Esophagus mucosa (tissue), 1 donor: ENCODE measurements at regions not wholly inside any gene's neighbourhood (a gene's known extent, or its start where the extent isn't known, plus 50 kb on each side); places are given as distances from the start of the nearest gene placed in this dataset.

ENCODE experiments used
- ATAC-seq: fragments of 200-7000 bp; cut with Tn5 transposase; one replicate; pipeline ENCODE4 v1.9.1; 2020
- donor health status: DM: yes; HTN: yes; CAD: no.

DNA sequence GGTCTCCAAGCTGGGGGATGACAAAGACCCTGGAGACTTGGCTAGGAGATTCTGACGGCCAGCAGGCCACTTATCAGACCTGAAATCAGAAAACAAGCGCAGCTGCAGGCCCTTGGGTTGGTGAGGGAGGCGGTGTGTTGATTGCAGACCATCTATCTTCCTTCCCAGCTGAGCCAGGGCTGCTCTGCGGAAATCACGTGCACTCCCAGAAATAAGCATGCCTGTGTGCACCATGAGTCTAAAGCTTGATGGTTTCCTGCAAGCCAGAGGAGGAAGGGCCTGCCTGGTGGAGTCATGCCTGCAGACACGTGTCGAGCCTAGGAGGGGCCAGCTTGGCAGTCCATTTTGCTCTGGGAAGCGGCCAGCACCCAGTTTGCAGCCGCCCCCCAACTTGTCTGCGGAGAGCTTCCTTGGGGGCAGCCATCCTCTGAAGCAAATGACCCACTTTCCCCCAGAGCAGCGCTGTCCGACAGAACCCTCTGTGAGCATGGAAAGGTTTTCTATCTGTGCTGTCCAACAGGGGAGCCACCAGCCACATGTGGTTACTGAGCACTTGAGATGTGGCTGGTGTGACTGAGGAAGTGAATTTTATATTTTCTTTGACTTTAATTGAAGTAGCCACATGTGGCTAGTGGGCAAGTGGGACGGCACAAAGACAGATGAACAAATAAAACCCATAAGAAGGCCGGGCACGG is 175.7 kb upstream of the BCOR start:
- peak; percentile 31 for ATAC-seq

DNA sequence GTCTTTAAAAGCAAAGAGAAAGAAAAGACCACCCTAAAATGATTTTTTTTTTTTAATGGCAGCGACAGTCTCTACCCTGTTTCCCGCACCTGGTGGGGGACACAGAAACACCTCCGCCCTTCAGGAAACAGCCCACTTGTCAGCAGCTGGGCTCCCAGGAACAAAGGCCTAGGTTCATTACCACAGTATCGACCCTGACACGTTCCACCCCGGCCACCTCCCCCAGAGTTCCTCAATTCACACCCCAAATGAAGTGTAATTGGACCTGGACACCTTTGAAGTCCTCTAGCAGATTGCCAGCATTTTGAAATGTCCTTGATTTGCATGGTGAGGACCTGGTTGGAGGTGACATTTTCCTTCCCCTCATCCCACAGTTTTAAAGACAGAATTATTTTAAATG is 175.0 kb upstream of the BCOR start:
- no peak for ATAC-seq

DNA sequence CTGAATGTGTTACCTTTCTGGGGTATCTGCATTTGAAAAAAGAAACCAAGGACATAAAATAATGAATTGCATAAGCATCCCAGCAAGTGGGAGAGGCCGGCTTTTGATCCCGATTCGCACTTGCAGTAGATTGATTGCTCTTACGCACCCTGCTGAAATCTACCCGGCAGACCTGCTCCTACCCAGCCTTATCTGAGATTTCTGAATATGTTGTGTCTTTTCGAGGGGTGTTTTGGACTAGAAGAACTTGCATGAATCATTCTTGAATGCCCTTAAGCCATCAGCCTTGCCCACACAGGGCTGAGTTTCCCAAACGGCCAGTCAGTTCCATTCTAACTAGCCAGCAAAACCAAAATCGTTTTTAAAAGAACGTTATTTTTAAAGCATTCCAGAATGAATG is 174.4 kb upstream of the BCOR start:
- no peak for ATAC-seq

DNA sequence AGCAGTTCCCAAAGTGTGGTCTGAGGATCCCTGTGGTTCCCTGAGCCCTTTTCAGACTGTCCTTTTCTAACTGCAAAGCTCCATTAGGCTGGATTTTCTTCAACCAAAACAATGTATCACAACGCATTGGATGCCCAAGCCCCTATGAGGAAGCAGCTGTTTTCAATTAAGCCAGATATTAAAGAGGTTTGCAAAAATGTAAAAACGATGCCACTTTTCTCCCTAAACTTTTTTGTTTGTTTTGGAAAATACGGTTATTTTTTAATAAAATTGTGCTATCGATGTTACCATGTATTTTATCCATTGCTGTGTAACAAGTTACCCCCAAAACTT is 170.4 kb upstream of the BCOR start:
- no peak for ATAC-seq

DNA sequence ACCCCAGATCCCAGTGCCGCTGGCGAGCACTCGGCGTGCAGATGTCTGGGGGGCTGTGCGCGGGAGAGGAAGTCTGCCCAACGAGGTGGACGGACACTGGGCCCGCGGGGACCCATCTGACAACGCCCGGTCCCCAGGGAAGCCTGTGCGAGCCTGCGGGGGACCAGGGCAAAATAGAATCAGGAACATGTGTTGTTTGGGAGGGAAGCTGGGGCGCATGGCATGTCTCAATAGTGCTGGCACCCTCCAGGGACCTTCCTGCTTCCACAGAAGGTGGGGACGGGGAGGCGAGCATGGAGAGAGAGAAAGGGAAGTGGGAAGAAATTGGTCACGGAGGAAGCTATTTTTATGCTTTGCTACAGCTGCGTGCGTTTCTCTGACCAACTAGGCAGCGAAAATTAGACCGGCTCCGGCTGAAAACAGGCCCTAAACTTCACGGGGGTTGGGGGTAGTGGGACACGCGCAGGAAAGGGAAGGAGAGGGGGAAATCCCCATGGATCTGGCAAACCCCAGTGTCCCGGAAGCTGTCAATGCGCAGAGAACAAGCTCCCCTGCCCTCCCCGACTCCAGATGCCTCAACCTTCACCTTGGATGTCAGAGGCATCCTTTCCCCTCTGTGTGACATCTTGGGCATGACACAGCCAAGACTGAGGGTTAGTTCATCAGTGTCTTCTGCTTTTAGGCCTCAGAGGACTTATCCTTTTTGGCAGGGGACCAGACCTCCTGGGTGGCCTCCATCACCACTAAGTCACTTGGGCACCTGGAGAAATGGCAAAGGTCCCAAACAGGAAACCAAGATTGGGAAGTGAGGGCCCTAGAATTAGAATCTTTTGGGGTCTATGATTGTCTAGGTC is 169.8 kb upstream of the BCOR start:
- ATAC-seq: no peak

DNA sequence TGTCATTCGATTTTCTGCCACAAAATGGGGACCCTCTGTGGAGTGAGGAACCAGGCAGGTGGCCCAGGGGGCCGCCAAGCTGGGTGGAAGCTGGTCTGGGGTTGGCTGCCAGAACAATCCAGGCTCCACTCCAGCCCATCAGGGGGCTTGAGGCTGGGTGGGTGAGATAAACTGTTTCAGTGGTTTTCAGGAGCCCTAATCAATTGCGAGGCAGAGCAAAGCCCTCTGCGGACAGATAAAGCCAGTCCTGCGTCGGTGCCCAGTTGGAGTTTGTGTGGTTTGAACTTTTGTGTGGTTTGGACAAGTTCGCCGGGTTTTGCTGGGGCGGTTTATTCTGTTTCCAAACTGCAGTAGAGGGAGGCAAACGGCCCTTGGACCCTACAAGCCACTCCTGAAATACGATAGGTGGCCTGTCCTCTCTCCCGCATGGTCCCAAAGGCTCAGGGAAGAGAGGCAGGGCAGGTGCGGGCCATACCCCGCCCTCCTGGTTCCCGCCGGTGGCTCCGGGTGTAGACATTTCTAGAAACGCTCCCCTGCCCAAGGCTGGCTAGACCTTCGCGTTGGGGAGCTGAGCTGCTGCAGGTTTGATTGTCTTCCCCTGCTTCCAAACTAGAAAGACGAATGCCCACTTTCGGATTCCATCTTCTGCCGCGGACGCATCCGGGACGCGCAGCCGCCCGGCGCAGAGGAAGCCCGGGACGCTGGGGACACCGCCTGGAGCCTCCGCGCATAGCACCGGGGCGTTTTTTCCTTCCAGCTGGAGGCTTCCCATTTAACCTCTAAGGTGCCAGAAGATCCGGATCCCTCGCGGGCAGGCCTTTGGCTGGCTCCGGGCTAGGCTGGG is 169.0 kb upstream of the BCOR start:
- peak; percentile 79 for ATAC-seq

DNA sequence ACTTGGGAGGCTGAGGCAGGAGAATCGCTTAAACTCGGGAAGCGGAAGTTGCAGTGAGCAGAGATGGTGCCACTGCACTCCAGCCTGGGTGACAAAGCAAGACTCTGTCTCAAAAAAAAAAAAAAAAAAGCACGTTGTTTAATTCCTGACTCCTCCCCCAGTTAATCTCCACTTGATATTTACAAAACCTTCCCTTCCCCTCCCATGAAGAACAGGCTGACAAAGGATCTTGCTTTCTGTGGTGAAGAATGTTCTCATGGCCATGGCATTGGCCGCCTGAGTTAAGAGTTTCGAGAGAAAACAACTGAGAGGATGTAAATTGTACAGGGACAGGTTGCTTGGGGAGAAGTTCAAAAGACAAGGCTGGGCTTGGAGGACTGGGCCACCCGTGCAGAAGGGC is 168.2 kb upstream of the BCOR start:
- no peak for ATAC-seq

DNA sequence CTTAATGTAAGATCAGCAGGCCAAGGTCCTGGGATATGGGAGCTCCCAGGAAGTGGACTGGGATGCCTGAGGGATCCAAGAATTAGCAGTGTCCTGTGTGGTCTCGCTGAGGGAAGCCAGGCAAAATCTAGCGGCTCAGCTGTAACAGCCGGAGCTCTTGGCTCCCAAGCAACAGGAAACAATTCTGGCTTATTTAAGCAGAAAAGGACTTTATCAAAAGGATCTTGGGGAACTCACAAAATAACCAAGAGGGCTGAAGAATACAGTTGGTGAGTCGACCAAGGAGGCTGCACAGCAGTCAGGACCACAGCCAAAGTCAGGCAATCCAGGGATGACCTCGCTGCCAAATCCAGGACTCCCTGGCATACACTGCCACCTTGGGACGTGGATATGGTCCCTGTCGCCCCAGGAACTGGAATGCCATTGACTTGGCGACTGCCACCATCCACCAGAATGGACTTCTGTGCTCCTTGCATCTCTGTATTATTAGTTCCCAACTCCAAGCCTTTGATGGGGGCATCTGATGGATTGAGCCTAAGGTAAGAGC is 165.3 kb upstream of the BCOR start:
- no peak for ATAC-seq

DNA sequence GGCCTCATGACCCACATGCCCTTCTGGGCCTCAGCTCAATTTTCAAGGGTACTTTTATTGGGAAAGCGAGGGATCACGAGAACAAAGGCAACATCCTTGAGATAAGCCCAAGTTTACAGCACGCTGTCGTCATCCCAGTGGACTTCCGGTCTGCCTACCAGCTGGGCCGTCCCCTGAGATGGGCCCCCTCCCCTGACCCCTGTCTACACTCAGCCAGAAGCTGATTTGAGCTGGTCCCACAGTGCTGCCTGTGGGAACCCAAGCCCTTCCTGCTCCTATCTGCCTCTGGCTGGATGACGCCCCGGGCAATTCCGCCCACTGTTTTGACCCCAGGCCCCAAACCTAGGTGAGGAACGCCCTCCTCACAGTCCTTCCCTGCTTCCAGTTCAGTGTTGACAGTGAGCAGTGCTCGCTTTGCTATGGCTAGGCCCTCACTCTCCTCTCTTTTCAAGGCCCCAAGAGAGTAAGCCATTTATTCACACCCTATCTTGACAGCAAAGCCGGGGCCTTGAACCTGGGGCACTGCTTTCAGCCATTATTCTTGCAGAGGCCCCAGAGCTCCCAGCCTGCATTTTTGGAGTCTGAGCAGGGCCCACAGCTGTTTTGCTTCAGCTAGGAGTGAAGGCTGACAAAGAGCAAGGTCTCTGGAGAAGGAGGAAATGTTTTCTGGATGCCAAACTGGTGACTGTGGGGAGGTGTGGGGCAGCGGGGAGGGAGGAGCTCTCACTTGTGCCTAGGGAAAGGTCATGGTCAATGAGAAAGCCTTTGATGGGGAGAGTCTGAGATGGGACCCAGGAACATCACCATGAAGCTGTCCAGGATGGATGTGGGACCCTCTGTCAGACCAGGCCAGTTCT is 164.6 kb upstream of the BCOR start:
- ATAC-seq: peak; percentile 17

DNA sequence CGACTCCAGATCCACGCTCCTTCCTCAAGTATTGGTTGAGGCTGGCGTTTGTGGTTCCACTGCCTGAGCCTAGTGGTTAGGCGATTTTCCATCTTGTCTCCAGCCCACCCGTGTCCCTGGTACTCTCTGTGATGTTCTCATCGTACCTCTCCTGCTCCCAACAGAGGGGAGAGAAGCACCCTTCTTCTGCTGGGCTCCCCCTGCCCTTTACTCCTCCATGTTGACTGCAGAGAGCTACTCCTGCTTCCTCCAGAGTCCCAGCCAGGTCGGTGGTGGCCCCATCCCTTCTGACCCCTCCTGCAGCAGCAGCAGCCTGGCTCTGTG is 164.0 kb upstream of the BCOR start:
- no peak for ATAC-seq

DNA sequence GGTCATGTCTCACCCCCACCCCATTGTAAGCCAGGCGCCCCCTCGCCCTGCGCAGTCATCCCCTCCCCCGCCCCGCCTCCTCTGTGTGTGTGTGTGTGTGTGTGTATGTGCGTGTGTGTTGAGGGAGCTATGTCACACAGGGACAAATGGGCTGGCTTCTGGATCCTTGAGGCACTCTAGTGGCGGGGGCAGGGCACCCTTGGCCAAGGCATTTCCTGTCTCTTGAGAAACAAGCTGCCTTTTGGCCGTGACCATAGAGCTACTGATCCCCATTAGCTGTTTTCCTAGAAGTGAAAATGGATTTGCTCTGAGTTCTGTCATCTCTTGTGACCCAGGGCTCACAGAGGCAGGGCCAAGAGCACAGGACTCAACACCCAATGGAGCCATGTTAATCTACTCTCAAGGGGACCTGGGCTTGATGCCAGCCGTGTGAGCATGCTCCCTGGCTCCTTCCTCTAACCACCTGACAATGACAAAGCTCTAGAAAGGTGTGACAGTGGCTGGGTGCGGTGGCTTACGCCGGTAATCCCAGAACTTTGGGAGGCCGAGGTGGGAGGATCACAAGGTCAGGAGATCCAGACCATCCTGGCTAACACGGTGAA is 162.5 kb upstream of the BCOR start:
- no peak for ATAC-seq

DNA sequence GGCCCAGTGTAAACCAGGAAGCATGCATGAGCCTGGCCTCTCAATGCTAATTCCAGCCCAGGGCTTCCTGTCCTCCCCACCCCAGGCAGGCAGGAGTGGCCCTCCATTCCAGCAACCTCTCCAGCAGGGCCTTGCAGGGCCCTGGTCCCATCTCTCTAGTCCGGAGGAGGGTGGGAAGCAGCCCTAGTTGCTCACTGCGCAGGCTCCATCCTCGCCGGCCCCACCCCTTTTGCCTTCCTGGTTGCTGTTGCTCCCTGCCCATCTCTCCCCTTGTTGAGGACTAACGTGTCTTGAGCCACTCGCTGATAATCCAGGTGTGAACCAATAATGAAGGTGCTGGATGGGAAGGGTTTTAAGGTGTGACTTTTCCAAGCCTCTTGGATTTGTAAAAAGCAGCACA is 161.2 kb upstream of the BCOR start:
- no peak for ATAC-seq

DNA sequence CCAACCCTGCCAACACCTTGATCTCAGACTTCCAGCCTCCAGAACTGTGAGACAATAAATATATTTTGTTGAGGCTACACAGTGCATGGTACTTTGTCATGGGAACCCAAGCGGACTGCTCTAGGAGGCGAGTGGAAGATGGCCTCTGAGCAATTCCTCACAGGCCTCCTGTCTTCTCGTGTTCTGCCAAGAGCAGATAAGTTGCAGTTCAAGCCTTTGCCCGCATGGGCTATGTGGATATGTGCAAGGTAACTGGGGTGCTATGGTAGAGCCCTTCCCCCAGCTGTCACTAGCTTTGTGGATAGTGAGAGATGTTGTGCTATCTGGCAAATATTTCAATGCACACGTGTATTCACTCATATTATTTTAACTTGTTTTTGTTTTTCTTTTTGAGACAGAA is 156.0 kb upstream of the BCOR start:
- no peak for ATAC-seq

DNA sequence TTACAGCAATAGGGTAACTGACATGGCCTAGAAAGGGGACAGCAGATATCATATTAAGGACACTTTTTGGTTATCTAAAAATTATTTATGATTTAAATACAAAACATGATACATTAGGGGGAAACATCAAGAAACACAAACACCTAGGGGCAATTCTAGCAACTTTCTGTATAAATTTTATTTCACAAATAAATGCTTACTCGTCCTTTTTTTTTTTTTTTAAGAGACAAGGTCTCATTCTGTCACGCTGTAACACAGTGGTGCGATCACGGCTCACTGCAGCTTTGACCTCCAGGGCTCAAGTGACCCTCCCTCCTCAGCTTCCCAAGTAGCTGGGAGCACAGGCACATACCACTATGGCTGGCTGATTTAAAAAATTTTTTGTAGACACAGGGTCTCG is 151.8 kb upstream of the BCOR start:
- no peak for ATAC-seq

DNA sequence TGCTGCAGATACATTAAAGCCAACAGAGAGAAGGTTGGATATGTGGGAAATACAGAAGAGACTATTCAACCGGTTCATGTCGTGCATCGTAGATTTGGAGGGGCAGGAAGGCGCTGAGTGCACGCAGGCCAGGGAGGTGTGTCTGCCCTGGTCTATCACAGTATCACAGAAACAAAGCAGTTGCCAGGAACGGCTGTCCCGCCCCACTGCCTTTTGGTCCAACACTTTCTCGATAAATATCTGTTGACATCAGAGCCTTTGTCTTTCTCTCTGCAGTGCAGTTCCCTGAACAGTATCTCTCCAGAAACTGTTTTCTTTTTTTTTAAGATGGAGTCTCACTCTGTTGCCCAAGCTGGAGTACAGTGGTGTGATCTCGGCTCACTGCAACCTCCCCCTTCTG is 151.1 kb upstream of the BCOR start:
- ATAC-seq: no peak

DNA sequence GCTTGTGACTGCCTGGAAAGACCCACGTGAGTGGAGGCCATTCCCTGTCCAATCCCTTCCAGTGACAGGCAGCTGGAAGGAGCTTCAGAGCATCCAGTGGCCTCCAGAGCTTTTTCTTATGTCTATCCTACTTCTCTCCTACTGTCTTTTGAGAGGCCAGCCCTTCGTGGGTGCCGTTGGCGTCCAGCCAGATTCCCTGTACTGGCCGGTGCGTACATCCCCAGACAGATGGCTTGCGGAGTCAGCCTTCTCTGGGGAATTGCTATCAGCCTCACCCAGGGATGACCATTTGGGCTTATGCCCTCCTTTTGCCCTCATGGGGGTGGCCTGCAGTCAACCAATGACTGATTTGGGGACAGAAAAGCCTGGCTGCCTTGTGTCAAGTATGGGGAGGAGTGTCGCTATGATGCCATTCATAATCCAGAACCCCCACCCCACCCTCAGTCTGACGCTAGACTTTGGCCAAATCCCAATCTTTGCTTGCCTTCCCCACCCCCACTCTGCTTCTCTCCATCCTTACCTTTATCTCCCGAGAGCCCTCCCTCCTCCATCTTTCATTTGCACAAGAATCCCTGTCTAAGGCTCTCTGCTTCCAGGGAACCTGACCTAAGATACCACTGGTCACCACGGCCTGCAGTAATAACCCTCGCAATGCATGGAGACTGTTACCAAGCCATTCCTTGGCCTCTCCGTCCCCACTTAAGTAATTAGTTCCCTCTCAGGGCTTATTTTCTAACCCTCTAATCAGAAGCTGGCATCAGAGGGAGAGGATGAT is 150.3 kb upstream of the BCOR start:
- ATAC-seq: no peak

DNA sequence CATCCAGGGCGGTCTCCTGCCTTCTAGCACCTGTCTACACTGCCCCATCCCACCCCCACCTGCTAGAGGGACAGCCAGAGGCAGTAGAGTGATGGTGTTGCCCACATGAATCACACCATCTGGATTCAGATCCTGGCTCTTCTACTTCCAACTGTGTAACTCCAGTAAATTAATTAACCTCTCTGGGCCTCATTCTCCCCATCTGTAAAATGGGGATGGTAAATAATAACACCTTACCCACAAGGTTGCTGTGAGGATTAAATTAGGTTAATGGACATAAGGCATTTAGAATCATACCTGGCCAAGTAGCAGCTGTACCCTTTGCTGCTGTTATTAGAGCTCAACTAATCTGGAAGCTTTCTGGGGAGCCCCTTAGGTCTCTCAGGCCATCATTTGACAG is 149.6 kb upstream of the BCOR start:
- no peak for ATAC-seq

DNA sequence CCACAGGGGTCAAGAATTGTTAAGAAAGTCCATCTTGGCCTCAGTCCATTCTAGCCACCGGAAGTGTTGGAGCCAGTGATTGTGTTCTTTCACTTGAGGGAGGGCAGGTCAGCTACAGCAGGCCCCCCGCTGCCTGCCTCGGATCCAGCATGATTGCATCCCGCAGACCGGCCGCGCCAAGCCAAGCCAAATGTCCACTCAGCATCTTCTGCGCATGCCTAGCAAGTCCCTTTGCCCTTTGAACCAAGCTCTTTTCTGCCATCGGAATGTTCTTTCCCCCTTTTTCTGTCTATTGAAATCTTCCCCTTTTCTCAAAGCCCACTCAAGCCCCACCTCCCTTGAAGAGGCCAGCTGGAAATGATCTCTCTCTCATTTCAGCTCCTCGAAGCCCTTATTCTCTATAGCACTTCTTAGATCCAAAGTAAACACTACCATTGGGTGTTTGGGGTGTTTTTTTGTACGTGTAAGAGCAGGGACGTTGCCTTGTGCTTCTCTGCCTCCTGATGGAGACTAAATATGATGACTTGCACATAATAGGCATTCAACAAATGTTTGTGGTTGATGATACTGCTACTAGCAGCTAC is 147.8 kb upstream of the BCOR start:
- no peak for ATAC-seq

DNA sequence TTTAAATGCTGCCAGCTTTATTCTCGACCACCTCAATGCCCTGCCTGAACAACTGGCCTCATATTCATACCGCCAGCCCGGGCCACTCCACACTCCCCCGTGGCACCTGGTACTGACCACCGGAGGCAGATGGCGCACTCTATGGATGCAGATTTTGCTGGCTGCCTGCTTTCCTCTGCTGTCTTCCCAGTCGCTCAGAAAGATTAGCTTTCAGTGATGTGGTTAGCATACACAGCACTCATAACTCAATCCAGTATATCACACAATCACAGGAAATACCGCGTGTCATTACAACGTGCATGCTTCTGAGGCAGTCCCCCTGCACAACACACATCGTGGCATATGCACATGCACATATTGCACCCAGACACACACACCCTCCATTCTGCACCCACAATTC is 147.2 kb upstream of the BCOR start:
- no peak for ATAC-seq

DNA sequence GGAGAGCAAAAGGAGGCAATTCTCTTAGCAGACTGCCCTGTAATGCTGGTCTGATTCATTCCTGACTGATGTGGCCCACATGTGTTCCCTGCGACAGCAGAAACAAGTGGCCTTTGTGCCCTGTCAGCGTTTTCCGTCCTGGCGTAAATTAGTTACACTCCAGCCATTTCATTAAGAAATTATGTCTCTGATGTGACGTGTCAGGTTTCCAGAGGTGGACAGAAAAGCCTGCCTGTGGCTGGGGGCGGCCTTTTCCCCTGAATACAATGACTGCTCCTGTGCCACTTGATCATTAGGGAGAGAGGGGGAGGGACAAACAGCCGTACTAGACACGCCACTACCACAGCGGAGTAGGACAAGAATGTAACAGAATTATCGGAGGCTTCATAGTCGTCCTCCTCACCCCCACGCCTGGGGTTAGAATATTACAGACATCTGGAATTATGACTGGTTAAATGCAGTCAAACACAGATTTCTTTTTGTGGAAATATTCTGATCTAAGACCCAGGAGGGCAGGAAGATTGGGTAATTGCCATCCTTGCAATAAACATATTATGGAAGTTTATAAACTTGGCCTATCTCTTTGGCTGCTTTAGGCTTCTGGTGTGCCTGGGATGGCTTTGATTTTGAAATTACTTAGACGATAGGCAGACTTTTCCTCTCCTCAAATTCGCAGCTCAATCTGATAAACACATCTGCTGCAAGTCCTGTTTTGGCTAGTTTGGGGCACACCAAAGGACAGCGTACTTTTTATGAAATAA is 146.2 kb upstream of the BCOR start:
- ATAC-seq: no peak
